ENCODE measurements at regions not wholly inside any gene's neighbourhood (a gene's known extent, or its start where the extent isn't known, plus 50 kb on each side); places are given as distances from the start of the nearest gene placed in this dataset.
"Not testable (repeated sequence)": the region's sequence is repeated elsewhere in the genome, so short reads cannot be mapped to it uniquely, and the experiment has no call there.

DNA sequence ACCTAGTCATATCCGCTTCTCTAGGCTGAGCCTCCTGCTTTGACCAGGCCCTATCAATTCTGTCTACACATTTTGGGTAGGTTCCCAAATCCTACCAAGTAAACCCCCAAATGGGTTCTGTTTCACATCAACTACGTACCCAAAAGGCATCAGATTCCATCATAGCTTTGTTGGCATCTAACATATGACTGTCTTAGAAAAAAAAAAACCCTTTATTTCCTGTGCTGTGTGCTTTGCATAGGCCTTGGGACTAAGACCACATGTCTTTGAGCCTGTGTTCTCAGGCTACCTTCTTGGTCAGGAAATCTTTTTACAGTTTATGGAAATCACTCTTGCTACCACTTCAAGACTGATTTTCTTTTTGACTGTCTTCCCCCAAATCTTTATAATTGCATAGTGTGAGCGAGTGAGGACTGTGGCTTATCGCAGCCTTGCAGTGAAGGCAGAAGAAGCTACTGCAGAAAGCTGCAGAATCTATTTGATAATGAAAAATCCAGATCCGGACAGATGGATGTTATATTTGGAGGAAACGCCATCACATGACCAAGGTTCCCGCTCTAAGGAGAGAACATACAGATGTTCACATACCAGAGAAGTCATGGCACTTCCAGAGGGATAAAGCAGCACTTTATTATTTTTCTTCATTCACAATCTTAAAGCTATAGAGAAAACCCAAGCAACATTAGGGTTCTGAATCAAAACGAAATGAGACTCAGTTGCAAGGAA, 111.2 kb downstream of the EOMES start:
- no peaks in the 10 kb centered on the region for H3K27me3 ChIP-seq (ENCODE audit: insufficient read depth, poor library complexity, severe bottlenecking)
- TF ChIP-seq POLR2AphosphoS5 (IDR thresholded peaks at IDR 0.05; ENCODE audit: low read depth): no peak
- TF ChIP-seq, protein P1, sequence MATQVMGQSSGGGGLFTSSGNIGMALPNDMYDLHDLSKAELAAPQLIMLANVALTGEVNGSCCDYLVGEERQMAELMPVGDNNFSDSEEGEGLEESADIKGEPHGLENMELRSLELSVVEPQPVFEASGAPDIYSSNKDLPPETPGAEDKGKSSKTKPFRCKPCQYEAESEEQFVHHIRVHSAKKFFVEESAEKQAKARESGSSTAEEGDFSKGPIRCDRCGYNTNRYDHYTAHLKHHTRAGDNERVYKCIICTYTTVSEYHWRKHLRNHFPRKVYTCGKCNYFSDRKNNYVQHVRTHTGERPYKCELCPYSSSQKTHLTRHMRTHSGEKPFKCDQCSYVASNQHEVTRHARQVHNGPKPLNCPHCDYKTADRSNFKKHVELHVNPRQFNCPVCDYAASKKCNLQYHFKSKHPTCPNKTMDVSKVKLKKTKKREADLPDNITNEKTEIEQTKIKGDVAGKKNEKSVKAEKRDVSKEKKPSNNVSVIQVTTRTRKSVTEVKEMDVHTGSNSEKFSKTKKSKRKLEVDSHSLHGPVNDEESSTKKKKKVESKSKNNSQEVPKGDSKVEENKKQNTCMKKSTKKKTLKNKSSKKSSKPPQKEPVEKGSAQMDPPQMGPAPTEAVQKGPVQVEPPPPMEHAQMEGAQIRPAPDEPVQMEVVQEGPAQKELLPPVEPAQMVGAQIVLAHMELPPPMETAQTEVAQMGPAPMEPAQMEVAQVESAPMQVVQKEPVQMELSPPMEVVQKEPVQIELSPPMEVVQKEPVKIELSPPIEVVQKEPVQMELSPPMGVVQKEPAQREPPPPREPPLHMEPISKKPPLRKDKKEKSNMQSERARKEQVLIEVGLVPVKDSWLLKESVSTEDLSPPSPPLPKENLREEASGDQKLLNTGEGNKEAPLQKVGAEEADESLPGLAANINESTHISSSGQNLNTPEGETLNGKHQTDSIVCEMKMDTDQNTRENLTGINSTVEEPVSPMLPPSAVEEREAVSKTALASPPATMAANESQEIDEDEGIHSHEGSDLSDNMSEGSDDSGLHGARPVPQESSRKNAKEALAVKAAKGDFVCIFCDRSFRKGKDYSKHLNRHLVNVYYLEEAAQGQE (IDR thresholded peaks at IDR 0.05; ENCODE audit: insufficient replicate concordance, low read depth): no peak
- no peak for DNase-seq (ENCODE audit: low read depth in 1 of 2, low spot score in 1 of 2)
- H3K27ac ChIP-seq (replicated peaks): no peak overlapping the region
- no peak overlapping the region for H3K4me3 ChIP-seq (replicated peaks; ENCODE audit: insufficient read depth, low read length)

DNA sequence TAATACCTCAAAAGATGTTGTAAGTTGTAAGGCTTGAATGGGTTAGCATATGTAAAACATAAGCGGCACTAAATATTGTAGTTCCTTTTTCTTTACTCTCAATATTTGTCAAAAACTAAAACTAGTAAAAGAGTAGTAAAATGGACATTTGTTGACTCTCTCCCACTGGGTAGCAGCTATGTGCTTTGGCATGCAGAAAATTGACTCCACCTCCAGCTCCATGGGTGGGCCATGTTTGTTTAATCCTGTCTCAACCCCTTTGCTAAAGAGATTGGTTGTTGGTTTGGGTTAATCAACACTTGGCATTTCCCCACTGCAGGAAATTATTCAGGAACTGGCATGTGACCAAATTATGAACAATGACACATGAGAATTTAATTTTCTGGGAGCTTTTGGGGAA, 114.8 kb downstream of the EOMES start:
- DNase-seq (ENCODE audit: low read depth in 1 of 2, low spot score in 1 of 2): no peak
- TF ChIP-seq POLR2AphosphoS5 (IDR thresholded peaks at IDR 0.05; ENCODE audit: low read depth): no peak
- no peak for TF ChIP-seq GABPA (IDR thresholded peaks at IDR 0.05; ENCODE audit: low read depth)
- Histone ChIP-seq H3K27me3 (ENCODE audit: insufficient read depth, poor library complexity, severe bottlenecking) (no peaks in the 10 kb centered on the region), H3K27ac (replicated peaks) (no peak overlapping the region), H3K4me3 (replicated peaks; ENCODE audit: insufficient read depth, low read length) (no peak overlapping the region)

DNA sequence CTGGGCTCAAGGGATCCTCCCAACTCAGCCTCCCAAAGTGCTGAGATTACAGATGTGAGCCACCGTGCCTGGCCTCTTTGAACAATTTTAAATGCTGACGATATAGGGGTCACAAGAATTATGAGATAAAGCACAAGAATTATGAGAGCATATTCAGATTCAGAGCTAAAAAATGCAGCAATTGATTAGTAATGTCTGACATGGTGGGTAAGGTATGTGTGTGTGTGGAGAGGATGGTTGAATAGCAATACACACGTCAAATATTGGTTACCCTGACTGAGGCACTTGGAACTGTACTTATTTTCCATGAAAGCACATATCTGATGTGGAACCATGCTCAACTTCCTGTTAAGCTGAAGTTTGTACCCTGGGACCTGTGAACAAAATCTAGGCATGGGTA, 115.6 kb downstream of the EOMES start:
- Histone ChIP-seq H3K27ac (replicated peaks) (no peak overlapping the region), H3K27me3 (ENCODE audit: insufficient read depth, poor library complexity, severe bottlenecking) (no peaks in the 10 kb centered on the region), H3K4me3 (replicated peaks; ENCODE audit: insufficient read depth, low read length) (no peak overlapping the region)
- TF ChIP-seq GABPA (IDR thresholded peaks at IDR 0.05; ENCODE audit: low read depth): no peak
- TF ChIP-seq, protein P1 (IDR thresholded peaks at IDR 0.05; ENCODE audit: insufficient replicate concordance, low read depth): no peak
- TF ChIP-seq SPI1 (IDR thresholded peaks at IDR 0.05; ENCODE audit: borderline replicate concordance, low read depth): no peak
- TF ChIP-seq POLR2AphosphoS5 (IDR thresholded peaks at IDR 0.05; ENCODE audit: low read depth): no peak
- TF ChIP-seq, protein P2, sequence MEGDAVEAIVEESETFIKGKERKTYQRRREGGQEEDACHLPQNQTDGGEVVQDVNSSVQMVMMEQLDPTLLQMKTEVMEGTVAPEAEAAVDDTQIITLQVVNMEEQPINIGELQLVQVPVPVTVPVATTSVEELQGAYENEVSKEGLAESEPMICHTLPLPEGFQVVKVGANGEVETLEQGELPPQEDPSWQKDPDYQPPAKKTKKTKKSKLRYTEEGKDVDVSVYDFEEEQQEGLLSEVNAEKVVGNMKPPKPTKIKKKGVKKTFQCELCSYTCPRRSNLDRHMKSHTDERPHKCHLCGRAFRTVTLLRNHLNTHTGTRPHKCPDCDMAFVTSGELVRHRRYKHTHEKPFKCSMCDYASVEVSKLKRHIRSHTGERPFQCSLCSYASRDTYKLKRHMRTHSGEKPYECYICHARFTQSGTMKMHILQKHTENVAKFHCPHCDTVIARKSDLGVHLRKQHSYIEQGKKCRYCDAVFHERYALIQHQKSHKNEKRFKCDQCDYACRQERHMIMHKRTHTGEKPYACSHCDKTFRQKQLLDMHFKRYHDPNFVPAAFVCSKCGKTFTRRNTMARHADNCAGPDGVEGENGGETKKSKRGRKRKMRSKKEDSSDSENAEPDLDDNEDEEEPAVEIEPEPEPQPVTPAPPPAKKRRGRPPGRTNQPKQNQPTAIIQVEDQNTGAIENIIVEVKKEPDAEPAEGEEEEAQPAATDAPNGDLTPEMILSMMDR (IDR thresholded peaks at IDR 0.05; ENCODE audit: insufficient read depth, low read length): no peak
- DNase-seq (ENCODE audit: low read depth in 1 of 2, low spot score in 1 of 2): no peak

DNA sequence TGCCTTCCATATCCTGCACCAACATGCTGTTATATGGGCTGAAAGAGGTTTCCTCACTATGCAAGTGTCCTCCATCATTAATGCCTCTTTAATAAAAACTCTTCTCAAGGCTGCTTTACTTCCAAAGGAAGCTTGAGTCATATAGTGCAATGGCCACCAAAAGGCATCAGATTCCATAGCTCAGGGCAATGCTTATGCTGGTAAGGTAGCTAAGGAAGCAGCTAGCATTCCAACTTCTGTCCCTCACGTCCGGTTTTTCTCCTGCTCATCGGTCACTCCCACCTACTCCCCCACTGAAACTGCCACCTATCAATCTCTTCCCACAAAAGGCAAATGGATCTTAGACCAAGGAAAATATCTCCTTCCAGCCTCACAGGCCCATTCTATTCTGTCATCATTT, 117.1 kb upstream of the SLC4A7 start:
- not testable (repeated sequence) for H3K27me3 ChIP-seq (ENCODE audit: insufficient read depth, poor library complexity, severe bottlenecking); DNase-seq (ENCODE audit: low read depth in 1 of 2, low spot score in 1 of 2); H3K4me3 ChIP-seq (replicated peaks; ENCODE audit: insufficient read depth, low read length); H3K27ac ChIP-seq (replicated peaks)

DNA sequence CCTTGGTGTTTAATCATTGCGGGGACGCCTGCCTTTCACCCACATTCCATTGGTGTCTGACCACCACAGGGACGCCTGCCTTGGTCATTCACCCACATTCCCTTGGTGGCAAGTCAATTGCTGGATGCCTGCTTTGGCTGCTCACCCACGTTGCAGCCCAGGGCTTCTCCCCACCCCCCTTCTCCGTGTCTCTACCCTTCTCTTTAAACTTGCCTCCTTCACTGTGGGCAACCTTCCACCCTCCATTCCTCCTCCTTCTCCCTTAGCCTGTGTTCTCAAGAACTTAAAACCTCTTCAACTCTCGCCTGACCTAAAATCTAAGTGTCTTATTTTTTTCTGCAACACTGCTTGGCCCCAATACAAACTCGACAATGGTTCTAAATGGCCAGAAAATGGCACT, 115.6 kb upstream of the SLC4A7 start:
- not testable (repeated sequence) for DNase-seq (ENCODE audit: low read depth in 1 of 2, low spot score in 1 of 2); H3K27ac ChIP-seq (replicated peaks); H3K4me3 ChIP-seq (replicated peaks; ENCODE audit: insufficient read depth, low read length); H3K27me3 ChIP-seq (ENCODE audit: insufficient read depth, poor library complexity, severe bottlenecking)

DNA sequence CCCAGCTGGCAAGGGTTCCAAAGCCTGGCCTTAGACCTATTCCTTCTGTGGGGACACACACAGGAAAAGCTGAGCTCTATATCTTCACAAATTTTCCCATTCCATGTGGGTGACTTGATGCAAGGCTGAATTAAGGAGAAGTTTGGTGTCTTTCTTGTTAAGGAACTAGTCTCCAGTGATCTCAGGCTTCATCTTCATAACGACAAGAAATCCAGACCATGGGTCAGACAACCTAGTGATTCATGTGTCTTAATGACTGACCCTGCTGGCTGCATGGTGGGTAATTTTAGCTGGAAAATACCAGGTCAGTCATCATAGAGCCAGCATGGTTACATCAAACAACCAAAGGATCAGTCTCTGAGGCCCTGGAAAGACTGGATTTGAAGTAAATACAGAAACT, 112.7 kb upstream of the SLC4A7 start:
- Histone ChIP-seq H3K27me3 (ENCODE audit: insufficient read depth, poor library complexity, severe bottlenecking) (no peaks in the 10 kb centered on the region), H3K4me3 (replicated peaks; ENCODE audit: insufficient read depth, low read length) (no peak overlapping the region), H3K27ac (replicated peaks) (peak overlapping the region; percentile 49)
- no peak for DNase-seq (ENCODE audit: low read depth in 1 of 2, low spot score in 1 of 2)
- TF ChIP-seq GABPA (IDR thresholded peaks at IDR 0.05; ENCODE audit: low read depth) (no peak), SPI1 (IDR thresholded peaks at IDR 0.05; ENCODE audit: borderline replicate concordance, low read depth) (no peak), POLR2AphosphoS5 (IDR thresholded peaks at IDR 0.05; ENCODE audit: low read depth) (no peak)
- TF ChIP-seq, protein P2 (IDR thresholded peaks at IDR 0.05; ENCODE audit: insufficient read depth, low read length): no peak
- TF ChIP-seq, protein P1 (IDR thresholded peaks at IDR 0.05; ENCODE audit: insufficient replicate concordance, low read depth): no peak
